AG10803 (cell line): ENCODE measurements at regions not wholly inside any gene's neighbourhood (a gene's known extent, or its start where the extent isn't known, plus 50 kb on each side); places are given as distances from the start of the nearest gene placed in this dataset.

ENCODE experiments used
- DNase-seq: peaks from one replicate; pipeline ENCODE4 v3.0.0; 2010; ENCODE audit warnings: low read depth
- H3K4me3 ChIP-seq: 2 replicates; pipeline ENCODE4 v1.5.1; 2011; ENCODE audit warnings: mild to moderate bottlenecking, low read length, control low read depth
- CTCF ChIP-seq: conservative IDR thresholded peaks from 2 replicates; pipeline ENCODE4 v1.5.1; 2011; ENCODE audit warnings: mild to moderate bottlenecking, low read length, control low read depth, inconsistent platforms

GRCh38 chr1:112341986-112342385 lies 54.0 kb upstream of the CTTNBP2NL start:
- TF ChIP-seq CTCF: no peak
- H3K4me3 ChIP-seq: no peak overlapping the region
- DNase-seq: no peak

GRCh38 chr1:112342558-112342957 lies 53.5 kb upstream of the CTTNBP2NL start:
- H3K4me3 ChIP-seq: no peak overlapping the region
- TF ChIP-seq CTCF: no peak
- no peak for DNase-seq

- no peak for DNase-seq
- no peak for TF ChIP-seq CTCF
Measured at GRCh38 chr1:112344754-112345423, 51.1 kb upstream of the CTTNBP2NL start.

More at GRCh38 chr1:112344754-112345423, 51.1 kb upstream of the CTTNBP2NL start:
- no peak overlapping the region for H3K4me3 ChIP-seq
